Uterus (tissue), 3 donors: ENCODE measurements at regions not wholly inside any gene's neighbourhood (a gene's known extent, or its start where the extent isn't known, plus 50 kb on each side); places are given as distances from the start of the nearest gene placed in this dataset.

Experiments used
- DNase-seq, 2 donors: peaks; one replicate each; pipeline ENCODE4 v3.0.0-alpha.2; 2019 to 2020
- H3K27ac ChIP-seq, 2 donors: fragments of 200-600 bp; sonication (generic); 1 replicate in 1 of 2; 2 replicates in 1 of 2; pipeline ENCODE4 v1.5.1; 2016 to 2018
- H3K27me3 ChIP-seq, 2 donors: fragments of 200-600 bp; sonication (generic); one replicate each; pipeline ENCODE4 v1.5.1; 2018 to 2019; ENCODE audit warnings: control low read depth in 1 of 2
- H3K36me3 ChIP-seq, 2 donors: fragments of 200-600 bp; sonication (generic); one replicate each; pipeline ENCODE4 v1.5.1; 2019; ENCODE audit warnings: control low read depth in 1 of 2
- H3K4me1 ChIP-seq, 2 donors: fragments of 200-600 bp; sonication (generic); one replicate each; pipeline ENCODE4 v1.5.1; 2018 to 2019; ENCODE audit warnings: control low read depth in 1 of 2
- H3K4me3 ChIP-seq, 2 donors: fragments of 200-600 bp; sonication (generic); 1 replicate in 1 of 2; 2 replicates in 1 of 2; pipeline ENCODE4 v1.5.1; 2018 to 2019; ENCODE audit warnings: mild to moderate bottlenecking in 1 of 2
- H3K9me3 ChIP-seq, 2 donors: fragments of 200-600 bp; sonication (generic); one replicate each; pipeline ENCODE4 v1.5.1; 2019; ENCODE audit warnings: control low read depth in 1 of 2
- CTCF ChIP-seq, 4 experiments: fragments of 200-600 bp in 2 of 4; fragments of 450-650 bp in 2 of 4; sonication (generic) in 2 of 4; IDR thresholded peaks; one replicate each; pipeline ENCODE4 v1.5.1; 2016 to 2019; ENCODE audit warnings: antibody characterized with exemption in 4 of 4, mild to moderate bottlenecking in 2 of 4, moderate library complexity in 1 of 4
- POLR2A ChIP-seq, 2 donors: fragments of 450-650 bp; IDR thresholded peaks; one replicate each; pipeline ENCODE4 v1.6.1; 2016; ENCODE audit warnings: antibody characterized with exemption in 2 of 2, mild to moderate bottlenecking in 1 of 2, moderate library complexity in 1 of 2
- intact Hi-C: fragments of 100-400 bp; cut with DNase I; formaldehyde crosslinking; loops from one replicate; pipeline ENCODE4 v1.15.1; 2023; ENCODE audit warnings: low total_unique reads
- donor health status: DM: yes; HTN: yes; CAD: no.

- Histone ChIP-seq H3K9me3 (no peaks in the 10 kb centered on the region), H3K36me3 (no peaks in the 10 kb centered on the region), H3K4me1 (no peaks in the 10 kb centered on the region), H3K27ac (no peak overlapping the region), H3K27me3 (no peaks in the 10 kb centered on the region), H3K4me3 (no peak overlapping the region)
- no peak for DNase-seq
- intact Hi-C loops = no loop called here
- TF ChIP-seq POLR2A (IDR thresholded peaks at IDR 0.05) (no peak), CTCF (IDR thresholded peaks at IDR 0.05) (no peak)
Observed at GRCh38 chr4:126772662-126773061, 860.1 kb upstream of the INTU start.

GRCh38 chr4:126775485-126776106 is 857.2 kb upstream of the INTU start:
- H3K36me3 ChIP-seq = no peaks in the 10 kb centered on the region
- H3K4me1 ChIP-seq = no peaks in the 10 kb centered on the region
- intact Hi-C loops = no loop called here
- no peak for DNase-seq
- H3K27ac ChIP-seq = no peak overlapping the region
- H3K9me3 ChIP-seq = no peaks in the 10 kb centered on the region
- no peak for TF ChIP-seq POLR2A (IDR thresholded peaks at IDR 0.05)
- TF ChIP-seq CTCF (IDR thresholded peaks at IDR 0.05) = no peak
- H3K4me3 ChIP-seq = no peak overlapping the region
- H3K27me3 ChIP-seq = no peaks in the 10 kb centered on the region

GRCh38 chr4:126776361-126776760 is 856.4 kb upstream of the INTU start:
- no peak overlapping the region for H3K4me3 ChIP-seq
- H3K9me3 ChIP-seq = no peaks in the 10 kb centered on the region
- intact Hi-C loops = no loop called here
- no peaks in the 10 kb centered on the region for H3K4me1 ChIP-seq
- no peaks in the 10 kb centered on the region for H3K36me3 ChIP-seq
- no peaks in the 10 kb centered on the region for H3K27me3 ChIP-seq
- TF ChIP-seq POLR2A (IDR thresholded peaks at IDR 0.05) = no peak
- no peak for TF ChIP-seq CTCF (IDR thresholded peaks at IDR 0.05)
- no peak for DNase-seq
- no peak overlapping the region for H3K27ac ChIP-seq

GRCh38 chr4:126777649-126778048 is 855.1 kb upstream of the INTU start:
- Histone ChIP-seq H3K27ac (no peak overlapping the region), H3K27me3 (no peaks in the 10 kb centered on the region), H3K9me3 (no peaks in the 10 kb centered on the region), H3K36me3 (no peaks in the 10 kb centered on the region), H3K4me1 (no peaks in the 10 kb centered on the region), H3K4me3 (no peak overlapping the region)
- intact Hi-C loops = no loop called here
- TF ChIP-seq CTCF (IDR thresholded peaks at IDR 0.05) (no peak), POLR2A (IDR thresholded peaks at IDR 0.05) (no peak)
- no peak for DNase-seq

- no peaks in the 10 kb centered on the region for H3K4me1 ChIP-seq
- no peak overlapping the region for H3K4me3 ChIP-seq
- no peaks in the 10 kb centered on the region for H3K27me3 ChIP-seq
- H3K36me3 ChIP-seq = no peaks in the 10 kb centered on the region
- intact Hi-C loops = no loop called here
- H3K27ac ChIP-seq = no peak overlapping the region
- no peak for DNase-seq
- H3K9me3 ChIP-seq = no peaks in the 10 kb centered on the region
- TF ChIP-seq CTCF (IDR thresholded peaks at IDR 0.05) = no peak
- no peak for TF ChIP-seq POLR2A (IDR thresholded peaks at IDR 0.05)
Observed at GRCh38 chr4:126778348-126778747, 854.4 kb upstream of the INTU start.
